Caco-2 (cell line): ENCODE measurements at regions not wholly inside any gene's neighbourhood (a gene's known extent, or its start where the extent isn't known, plus 50 kb on each side); places are given as distances from the start of the nearest gene placed in this dataset.

Experiments
- BruUV-seq: library from RNA; stranded (reverse); fragments of 400-500 nt; replicated peaks from 2 replicates; lab custom pipeline; 2021; lab: Mats Ljungman, UMichigan
- CTCF ChIA-PET: fragments of 300-600 bp; sonication (Branson Sonifier 250); formaldehyde crosslinking; loops from one replicate; lab custom pipeline; 2022; ENCODE audit warnings: antibody characterized with exemption; lab: Charles Lee
- POLR2A ChIA-PET: fragments of 300-600 bp; sonication (Branson Sonifier 250); formaldehyde crosslinking; loops from one replicate; lab custom pipeline; 2022; ENCODE audit warnings: antibody characterized with exemption; lab: Charles Lee
- DNase-seq, 2 experiments: peaks; one replicate each; pipeline versions ENCODE4 v3.0.0 to v3.0.0-alpha.2; 2020 to 2022
- H3K27me3 ChIP-seq: replicated peaks from 2 replicates; pipeline ENCODE4 v1.6.0; 2011; ENCODE audit warnings: low read length; ENCODE audit not compliant: control insufficient read depth, insufficient read depth
- H3K36me3 ChIP-seq: 2 replicates; pipeline ENCODE4 v1.5.1; 2011; ENCODE audit warnings: low read length; ENCODE audit not compliant: control insufficient read depth, insufficient read depth
- H3K4me1 ChIP-seq: fragments of 250-450 bp; sonication (Bioruptor Pico); 2 replicates; pipeline ENCODE4 v1.5.1; 2020; ENCODE audit warnings: mild to moderate bottlenecking
- H3K4me3 ChIP-seq: 2 replicates; pipeline ENCODE4 v1.5.1; 2011; ENCODE audit warnings: low read depth, mild to moderate bottlenecking, control low read depth, low read length
- H3K9me3 ChIP-seq: fragments of 250-450 bp; sonication (Bioruptor Pico); 2 replicates; pipeline ENCODE4 v1.5.1; 2020; ENCODE audit warnings: mild to moderate bottlenecking, moderate library complexity
- H3K27ac Mint-ChIP-seq: one replicate; pipeline ENCODE4 v1.8.0; 2022; ENCODE audit warnings: mixed read lengths; ENCODE audit not compliant: unreplicated experiment
- H3K27me3 Mint-ChIP-seq: one replicate; pipeline ENCODE4 v1.8.0; 2022; ENCODE audit warnings: mixed read lengths; ENCODE audit not compliant: insufficient read depth, unreplicated experiment
- H3K36me3 Mint-ChIP-seq: one replicate; pipeline ENCODE4 v1.8.0; 2022; ENCODE audit warnings: mild to moderate bottlenecking, mixed read lengths; ENCODE audit not compliant: insufficient read depth, unreplicated experiment
- H3K4me1 Mint-ChIP-seq: one replicate; pipeline ENCODE4 v1.8.0; 2022; ENCODE audit warnings: low read depth, mixed read lengths; ENCODE audit not compliant: unreplicated experiment
- H3K4me3 Mint-ChIP-seq: one replicate; pipeline ENCODE4 v1.8.0; 2022; ENCODE audit warnings: mild to moderate bottlenecking, moderate library complexity, mixed read lengths; ENCODE audit not compliant: unreplicated experiment
- H3K9me3 Mint-ChIP-seq: one replicate; pipeline ENCODE4 v1.8.0; 2022; ENCODE audit warnings: mixed read lengths; ENCODE audit not compliant: unreplicated experiment
- intact Hi-C: fragments of 100-400 bp; cut with micrococcal nuclease; formaldehyde crosslinking; loops from one replicate; pipeline ENCODE4 v1.10.0; 2022; ENCODE audit not compliant: unreplicated experiment
- TF ChIP-seq, protein P1 (sequence below), 2 experiments: fragments of 200-600 bp in 1 of 2; IDR thresholded peaks; 1 replicate in 1 of 2; 2 replicates in 1 of 2; pipeline versions ENCODE4 v1.5.1 to v1.8.0; 2011 to 2022; ENCODE audit warnings: antibody characterized with exemption in 1 of 2, control low read depth in 1 of 2, inconsistent platforms in 1 of 2, low read depth in 1 of 2, low read length in 1 of 2, mild to moderate bottlenecking in 1 of 2, moderate library complexity in 1 of 2; ENCODE audit not compliant: insufficient read depth in 1 of 2, severe bottlenecking in 1 of 2, unreplicated experiment in 1 of 2

DNA sequence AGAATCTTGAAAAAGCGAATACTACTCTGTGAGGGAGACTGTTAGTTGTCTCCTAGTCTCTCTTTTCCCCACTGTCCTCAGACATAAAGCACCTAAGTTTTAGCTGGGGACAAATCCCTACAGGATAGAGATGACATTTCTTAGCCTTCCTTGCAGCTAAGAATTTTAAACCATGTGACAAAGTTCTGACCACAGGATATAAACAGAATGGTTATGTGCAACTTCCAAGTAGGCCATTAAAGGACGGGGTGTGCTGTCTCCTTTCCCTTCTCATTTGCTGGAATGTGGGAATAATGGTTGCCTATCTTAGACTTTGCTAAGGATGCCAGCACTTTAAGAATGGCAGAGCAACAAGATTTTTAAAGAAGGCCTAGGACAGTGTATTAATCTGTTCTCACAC is 74.9 kb upstream of the PRPS1L1 start:
- Histone ChIP-seq H3K36me3 (no peaks in the 10 kb centered on the region), H3K9me3 (no peaks in the 10 kb centered on the region), H3K4me3 (no peak overlapping the region), H3K4me1 (no peaks in the 10 kb centered on the region), H3K27me3 (no peaks in the 10 kb centered on the region)
- intact Hi-C loops, result no loop called here
- H3K4me1 Mint-ChIP-seq, result no peaks in the 10 kb centered on the region
- no peak overlapping the region for H3K4me3 Mint-ChIP-seq
- no TSS peak for BruUV-seq
- no peaks in the 10 kb centered on the region for H3K36me3 Mint-ChIP-seq
- no peaks in the 10 kb centered on the region for H3K9me3 Mint-ChIP-seq
- POLR2A ChIA-PET, result no interaction called here
- DNase-seq, result no peak
- no peak overlapping the region for H3K27ac Mint-ChIP-seq
- peaks cover 14% of the 10 kb centered on the region for H3K27me3 Mint-ChIP-seq
- TF ChIP-seq, protein P1, sequence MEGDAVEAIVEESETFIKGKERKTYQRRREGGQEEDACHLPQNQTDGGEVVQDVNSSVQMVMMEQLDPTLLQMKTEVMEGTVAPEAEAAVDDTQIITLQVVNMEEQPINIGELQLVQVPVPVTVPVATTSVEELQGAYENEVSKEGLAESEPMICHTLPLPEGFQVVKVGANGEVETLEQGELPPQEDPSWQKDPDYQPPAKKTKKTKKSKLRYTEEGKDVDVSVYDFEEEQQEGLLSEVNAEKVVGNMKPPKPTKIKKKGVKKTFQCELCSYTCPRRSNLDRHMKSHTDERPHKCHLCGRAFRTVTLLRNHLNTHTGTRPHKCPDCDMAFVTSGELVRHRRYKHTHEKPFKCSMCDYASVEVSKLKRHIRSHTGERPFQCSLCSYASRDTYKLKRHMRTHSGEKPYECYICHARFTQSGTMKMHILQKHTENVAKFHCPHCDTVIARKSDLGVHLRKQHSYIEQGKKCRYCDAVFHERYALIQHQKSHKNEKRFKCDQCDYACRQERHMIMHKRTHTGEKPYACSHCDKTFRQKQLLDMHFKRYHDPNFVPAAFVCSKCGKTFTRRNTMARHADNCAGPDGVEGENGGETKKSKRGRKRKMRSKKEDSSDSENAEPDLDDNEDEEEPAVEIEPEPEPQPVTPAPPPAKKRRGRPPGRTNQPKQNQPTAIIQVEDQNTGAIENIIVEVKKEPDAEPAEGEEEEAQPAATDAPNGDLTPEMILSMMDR (IDR thresholded peaks at IDR 0.05; ENCODE audit: insufficient read depth in 1 of 2, low read depth in 1 of 2, low read length in 1 of 2, severe bottlenecking in 1 of 2, unreplicated experiment in 1 of 2), result no peak
- CTCF ChIA-PET, result no interaction called here

DNA sequence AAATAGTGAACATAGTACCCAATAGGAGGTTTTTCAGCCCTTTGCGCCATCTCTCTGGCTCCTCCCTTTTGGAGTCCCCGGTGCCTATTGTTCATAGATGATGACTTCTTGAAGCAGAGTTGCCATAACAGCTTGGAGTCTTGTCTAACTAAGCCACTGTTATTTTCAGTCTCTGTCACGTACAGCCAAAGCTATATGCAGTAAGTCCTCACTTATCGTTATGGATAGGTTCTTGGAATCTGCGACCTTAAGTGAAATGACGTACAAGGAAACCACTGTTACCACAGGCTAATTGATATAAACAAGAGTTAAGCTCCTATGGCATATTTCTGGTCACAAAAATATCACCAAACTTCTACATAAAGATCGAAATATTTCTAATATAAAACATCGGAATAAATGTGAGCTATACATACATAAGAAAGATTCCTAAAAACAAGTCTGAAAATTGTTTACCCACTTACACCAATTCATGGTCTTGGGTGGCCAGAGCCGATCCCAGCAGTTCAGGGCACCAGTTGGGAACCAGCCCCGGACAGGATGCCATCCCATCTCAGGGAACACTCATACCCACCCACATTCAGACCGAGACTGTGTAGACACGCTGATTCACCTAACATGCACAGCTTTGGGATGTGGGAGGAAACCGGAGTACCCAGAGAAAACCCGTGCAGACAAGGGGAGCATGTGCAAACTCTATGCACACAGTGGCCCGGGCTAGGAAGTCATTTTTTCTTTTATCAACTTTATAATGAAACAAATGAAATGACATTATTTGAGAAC is 76.0 kb upstream of the PRPS1L1 start:
- no peaks in the 10 kb centered on the region for H3K36me3 ChIP-seq
- TF ChIP-seq, protein P1 (IDR thresholded peaks at IDR 0.05; ENCODE audit: insufficient read depth in 1 of 2, low read depth in 1 of 2, low read length in 1 of 2, severe bottlenecking in 1 of 2, unreplicated experiment in 1 of 2), result no peak
- DNase-seq, result no peak
- Mint-ChIP-seq H3K27me3 (peaks cover 14% of the 10 kb centered on the region), H3K27ac (no peak overlapping the region), H3K36me3 (no peaks in the 10 kb centered on the region), H3K4me3 (no peak overlapping the region), H3K4me1 (no peaks in the 10 kb centered on the region), H3K9me3 (no peaks in the 10 kb centered on the region)
- H3K9me3 ChIP-seq, result no peaks in the 10 kb centered on the region
- no peak overlapping the region for H3K4me3 ChIP-seq
- no peaks in the 10 kb centered on the region for H3K27me3 ChIP-seq
- no peaks in the 10 kb centered on the region for H3K4me1 ChIP-seq
- BruUV-seq, result no TSS peak
- POLR2A ChIA-PET, result no interaction called here
- intact Hi-C loops, result no loop called here
- CTCF ChIA-PET, result no interaction called here

DNA sequence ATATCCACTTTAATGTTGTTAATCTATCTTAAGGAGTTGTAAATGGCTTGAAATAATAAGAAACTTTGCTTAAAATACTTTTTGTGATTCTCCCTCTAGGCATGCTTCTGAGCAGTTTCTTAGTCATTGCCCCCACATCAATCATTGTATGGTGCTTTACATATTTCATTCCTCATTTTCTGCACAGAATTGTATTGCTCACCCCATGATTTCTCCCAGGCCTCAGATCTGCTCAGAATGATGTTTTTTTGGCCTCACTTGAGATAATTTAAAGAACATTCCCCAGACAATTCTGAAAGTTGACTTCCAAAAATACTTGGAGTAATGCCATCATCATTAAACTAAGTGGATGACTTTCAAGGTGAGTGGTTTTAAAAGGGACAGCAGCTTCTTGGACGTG is 82.1 kb upstream of the PRPS1L1 start:
- Histone ChIP-seq H3K36me3 (no peaks in the 10 kb centered on the region), H3K27me3 (no peaks in the 10 kb centered on the region; the same call in 1 of the 2 replicates), H3K9me3 (no peaks in the 10 kb centered on the region), H3K4me1 (no peaks in the 10 kb centered on the region), H3K4me3 (no peak overlapping the region)
- no peak for DNase-seq
- Mint-ChIP-seq H3K4me1 (no peaks in the 10 kb centered on the region), H3K9me3 (no peaks in the 10 kb centered on the region), H3K27me3 (peaks cover 9% of the 10 kb centered on the region), H3K27ac (no peak overlapping the region), H3K36me3 (no peaks in the 10 kb centered on the region), H3K4me3 (no peak overlapping the region)
- CTCF ChIA-PET, result no interaction called here
- intact Hi-C loops, result no loop called here
- no TSS peak for BruUV-seq
- POLR2A ChIA-PET, result no interaction called here
- TF ChIP-seq, protein P1 (IDR thresholded peaks at IDR 0.05; ENCODE audit: insufficient read depth in 1 of 2, low read depth in 1 of 2, low read length in 1 of 2, severe bottlenecking in 1 of 2, unreplicated experiment in 1 of 2), result no peak
